RWPE1 (cell line): ENCODE measurements at regions not wholly inside any gene's neighbourhood (a gene's known extent, or its start where the extent isn't known, plus 50 kb on each side); places are given as distances from the start of the nearest gene placed in this dataset.

Experiments used
- CTCF ChIA-PET: fragments of 350-600 bp; sonication (Branson Sonifier 250); formaldehyde crosslinking; extraction: SDS; loops from one replicate; lab custom pipeline; 2021; lab: Yijun Ruan, JAX
- POLR2A ChIA-PET: fragments of 400-600 bp; formaldehyde crosslinking; extraction: SDS; loops from one replicate; lab custom pipeline; 2020; ENCODE audit warnings: antibody characterized with exemption; ENCODE audit not compliant: low non-redundant PET; lab: Yijun Ruan, JAX
- DNase-seq: peaks from one replicate; pipeline ENCODE4 v3.0.0; 2012; ENCODE audit warnings: low spot score
- H3K27ac ChIP-seq: fragments of 450-650 bp; 2 replicates; pipeline ENCODE4 v1.5.1; 2017
- CTCF ChIP-seq: fragments of 450-650 bp; conservative IDR thresholded peaks from 2 replicates; pipeline ENCODE4 v1.5.1; 2017; ENCODE audit warnings: low read depth, mild to moderate bottlenecking

DNA sequence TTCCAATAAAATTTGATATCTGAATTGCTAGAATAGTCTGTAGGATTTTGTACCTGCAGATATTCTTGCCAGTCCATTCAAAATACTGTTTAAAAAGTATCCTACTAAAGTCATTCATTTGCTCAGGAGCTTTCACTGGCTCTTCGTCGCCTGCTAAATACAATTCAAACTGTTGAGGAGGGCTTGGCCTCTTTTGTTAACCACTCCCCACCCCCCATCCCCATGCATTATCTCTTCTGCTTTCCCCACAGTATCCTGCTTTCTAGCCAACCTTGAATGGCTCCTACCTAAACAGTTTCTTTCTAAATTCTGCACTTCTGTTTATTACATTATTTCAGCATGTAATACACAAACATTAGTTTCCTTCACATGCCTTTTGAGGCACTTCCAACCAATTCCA lies 230.8 kb downstream of the CPE start:
- TF ChIP-seq CTCF, result no peak
- ChIA-PET CTCF (no interaction called here), POLR2A (no interaction called here)
- H3K27ac ChIP-seq, result no peak overlapping the region
- DNase-seq, result no peak

DNA sequence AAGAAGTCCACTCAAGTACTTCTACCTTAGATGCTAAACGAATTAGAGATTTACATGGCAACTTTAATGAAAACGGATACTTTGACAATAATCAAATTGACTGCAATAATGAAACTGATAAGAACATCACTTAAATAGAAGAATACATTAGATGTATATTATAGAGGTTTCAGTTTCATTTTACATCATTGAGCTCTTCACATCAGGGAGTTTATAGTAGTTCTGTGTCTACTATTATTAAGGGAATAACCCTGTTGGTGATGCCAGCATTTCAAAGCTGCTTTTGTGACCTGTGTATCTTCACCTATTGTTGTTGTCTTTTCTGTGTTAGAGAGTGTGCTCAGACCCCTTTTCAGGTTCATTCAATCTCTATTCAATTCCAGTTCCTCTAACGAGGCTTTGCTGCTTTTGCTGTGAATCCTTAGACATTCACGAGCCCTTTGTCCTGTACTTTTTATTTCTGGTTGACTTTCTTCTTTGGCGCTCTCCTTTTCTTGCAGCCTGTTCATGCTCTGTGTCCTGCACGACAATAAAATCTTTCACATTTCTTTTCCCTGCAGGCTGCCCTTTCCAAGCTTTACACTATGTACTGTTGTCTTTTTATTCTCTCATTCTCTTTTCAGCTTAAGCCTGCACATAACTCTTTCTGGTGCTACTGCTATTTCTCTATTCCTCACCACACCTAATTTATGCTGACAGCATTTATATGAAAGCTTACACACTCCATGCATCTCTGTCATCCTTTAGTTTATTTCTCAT lies 232.1 kb downstream of the CPE start:
- POLR2A ChIA-PET, result no interaction called here
- H3K27ac ChIP-seq, result no peak overlapping the region
- no peak for TF ChIP-seq CTCF
- DNase-seq, result no peak
- CTCF ChIA-PET, result interaction anchor here (2.1 kb wide), 1 partner anchor 13 kb away, joined by 5 read pairs; no protein-coding TSS in a partner anchor

DNA sequence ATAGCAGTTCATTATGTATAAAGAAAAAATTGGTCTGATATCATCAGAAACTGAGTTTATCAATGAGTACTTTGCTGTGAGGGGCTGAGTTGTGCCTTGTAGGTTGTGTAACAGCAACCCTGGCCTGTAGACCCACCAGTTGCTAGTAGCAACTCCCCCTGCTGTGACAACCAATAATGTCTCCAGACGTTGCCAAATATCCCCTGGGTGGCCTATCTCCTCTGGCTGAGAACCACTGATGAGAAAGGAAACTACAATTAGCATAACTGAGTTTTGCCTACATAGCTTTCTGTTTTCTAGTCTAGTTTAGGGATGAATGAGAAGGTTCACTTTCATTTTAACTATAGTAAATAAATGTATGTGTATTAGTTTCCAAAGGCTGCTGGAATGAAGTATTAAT lies 234.1 kb downstream of the CPE start:
- ChIA-PET CTCF (interaction anchor here (0.7 kb wide), 1 partner anchor 1016 kb away, joined by 3 read pairs; no protein-coding TSS in a partner anchor), POLR2A (interaction anchor here (0.6 kb wide), 1 partner anchor 12 kb away, joined by 3 read pairs; no protein-coding TSS in a partner anchor)
- no peak overlapping the region for H3K27ac ChIP-seq
- TF ChIP-seq CTCF, result no peak
- DNase-seq, result no peak

DNA sequence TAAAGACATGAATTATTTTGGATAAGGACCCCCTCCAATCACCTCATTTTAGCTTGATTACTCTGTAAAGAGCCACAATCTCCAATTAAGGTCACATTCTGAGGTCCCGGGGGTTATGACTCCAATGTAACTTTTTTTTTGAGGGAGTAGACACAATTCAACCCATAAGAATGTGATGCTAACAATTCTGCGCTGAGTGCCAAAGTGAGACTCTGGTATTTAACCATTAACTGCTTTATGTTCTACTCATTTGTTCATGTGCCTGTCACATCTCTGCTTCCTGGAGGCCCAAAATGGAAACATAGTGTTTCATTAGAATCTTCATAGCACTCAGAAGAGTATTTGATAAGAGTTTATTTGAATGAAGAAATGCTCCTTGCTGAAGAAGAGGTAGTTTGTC lies 234.8 kb downstream of the CPE start:
- no peak overlapping the region for H3K27ac ChIP-seq
- ChIA-PET POLR2A (no interaction called here), CTCF (interaction anchor here (0.7 kb wide), 1 partner anchor 1015 kb away, joined by 3 read pairs; no protein-coding TSS in a partner anchor)
- no peak for TF ChIP-seq CTCF
- DNase-seq, result no peak

- H3K27ac ChIP-seq, result no peak overlapping the region
- no peak for TF ChIP-seq CTCF
- ChIA-PET CTCF (no interaction called here), POLR2A (no interaction called here)
- DNase-seq, result no peak
These were observed 242.1 kb downstream of the CPE start for GRCh38 chr4:165620913-165621312.

- CTCF ChIA-PET, result no interaction called here
- no peak for TF ChIP-seq CTCF
- POLR2A ChIA-PET, result no interaction called here
- no peak overlapping the region for H3K27ac ChIP-seq
- DNase-seq, result peak; percentile 17
These were observed 243.2 kb downstream of the CPE start for GRCh38 chr4:165621983-165622382.
